ENCODE measurements at regions not wholly inside any gene's neighbourhood (a gene's known extent, or its start where the extent isn't known, plus 50 kb on each side); places are given as distances from the start of the nearest gene placed in this dataset.

DNA sequence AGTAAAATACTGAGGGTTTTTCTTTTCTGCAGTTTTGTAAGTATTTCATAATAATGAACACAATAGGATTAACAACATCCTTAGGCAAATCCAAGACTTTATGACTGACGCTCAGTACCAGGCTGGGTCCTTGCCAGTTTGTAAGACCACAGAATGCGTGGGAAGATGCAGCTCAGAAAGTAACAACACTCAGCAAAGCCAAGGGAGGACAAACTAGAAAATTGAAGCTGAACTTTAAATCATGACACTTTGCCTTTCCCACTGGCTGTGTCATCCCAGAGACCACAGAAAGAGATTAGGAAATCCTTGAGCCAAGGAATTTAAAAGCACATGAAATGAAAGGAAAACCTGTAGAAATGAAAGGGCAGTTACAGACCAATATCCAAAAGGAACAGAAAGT lies 426.3 kb upstream of the CHRM3 start:
- Histone ChIP-seq H3K27ac (ENCODE audit: low read length) (no peak overlapping the region), H3K27me3 (ENCODE audit: insufficient read depth, low read length, poor library complexity) (no peaks in the 10 kb centered on the region), H3K36me3 (ENCODE audit: insufficient read depth, low read length) (no peaks in the 10 kb centered on the region), H3K9me3 (ENCODE audit: insufficient read depth, low read length, severe bottlenecking) (no peaks in the 10 kb centered on the region), H3K4me3 (ENCODE audit: low read depth in 1 of 2, low read length in 2 of 2) (no peak overlapping the region), H4K20me1 (ENCODE audit: insufficient read depth, low read length) (no peaks in the 10 kb centered on the region), H3K9ac (ENCODE audit: low read depth, low read length) (no peak overlapping the region), H3K79me2 (ENCODE audit: insufficient read depth, low read length) (no peaks in the 10 kb centered on the region), H2AFZ (ENCODE audit: low read depth, low read length) (no peak overlapping the region), H3K4me1 (ENCODE audit: insufficient read depth, low read length) (no peaks in the 10 kb centered on the region), H3K4me2 (ENCODE audit: insufficient read depth, low read length) (no peak overlapping the region)
- DNase-seq (no peak), ATAC-seq (ENCODE audit: insufficient read depth, low read depth) (no peak)
- no peak for TF ChIP-seq EZH2 (IDR thresholded peaks at IDR 0.05; ENCODE audit: borderline replicate concordance, low read depth, low read length, severe bottlenecking)
- TF ChIP-seq, protein P1, sequence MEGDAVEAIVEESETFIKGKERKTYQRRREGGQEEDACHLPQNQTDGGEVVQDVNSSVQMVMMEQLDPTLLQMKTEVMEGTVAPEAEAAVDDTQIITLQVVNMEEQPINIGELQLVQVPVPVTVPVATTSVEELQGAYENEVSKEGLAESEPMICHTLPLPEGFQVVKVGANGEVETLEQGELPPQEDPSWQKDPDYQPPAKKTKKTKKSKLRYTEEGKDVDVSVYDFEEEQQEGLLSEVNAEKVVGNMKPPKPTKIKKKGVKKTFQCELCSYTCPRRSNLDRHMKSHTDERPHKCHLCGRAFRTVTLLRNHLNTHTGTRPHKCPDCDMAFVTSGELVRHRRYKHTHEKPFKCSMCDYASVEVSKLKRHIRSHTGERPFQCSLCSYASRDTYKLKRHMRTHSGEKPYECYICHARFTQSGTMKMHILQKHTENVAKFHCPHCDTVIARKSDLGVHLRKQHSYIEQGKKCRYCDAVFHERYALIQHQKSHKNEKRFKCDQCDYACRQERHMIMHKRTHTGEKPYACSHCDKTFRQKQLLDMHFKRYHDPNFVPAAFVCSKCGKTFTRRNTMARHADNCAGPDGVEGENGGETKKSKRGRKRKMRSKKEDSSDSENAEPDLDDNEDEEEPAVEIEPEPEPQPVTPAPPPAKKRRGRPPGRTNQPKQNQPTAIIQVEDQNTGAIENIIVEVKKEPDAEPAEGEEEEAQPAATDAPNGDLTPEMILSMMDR (IDR thresholded peaks at IDR 0.05; ENCODE audit: borderline replicate concordance, extremely low read depth, low read length, poor library complexity, severe bottlenecking), result no peak

DNA sequence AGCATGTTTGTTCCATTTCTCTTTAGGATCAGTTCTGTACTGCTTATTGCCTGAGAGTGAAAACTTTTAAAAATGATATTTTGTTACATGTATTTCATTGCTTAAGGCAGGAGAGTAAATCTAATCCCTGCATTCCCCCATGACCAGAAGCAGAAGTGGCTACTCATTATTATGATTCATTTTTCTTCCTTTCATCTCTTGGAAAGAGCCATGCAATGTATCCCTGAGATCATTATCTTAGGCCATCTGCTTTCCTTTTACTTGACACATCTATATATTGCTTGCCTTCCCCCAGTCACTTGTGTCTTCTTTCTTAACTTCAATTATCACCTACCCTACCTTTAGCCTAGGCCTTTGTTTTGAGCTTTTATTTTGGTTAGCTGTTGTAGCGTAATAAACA lies 430.4 kb upstream of the CHRM3 start:
- no peak overlapping the region for H3K4me2 ChIP-seq (ENCODE audit: insufficient read depth, low read length)
- TF ChIP-seq, protein P1 (IDR thresholded peaks at IDR 0.05; ENCODE audit: borderline replicate concordance, extremely low read depth, low read length, poor library complexity, severe bottlenecking), result no peak
- TF ChIP-seq EZH2 (IDR thresholded peaks at IDR 0.05; ENCODE audit: borderline replicate concordance, low read depth, low read length, severe bottlenecking), result no peak
- H3K79me2 ChIP-seq (ENCODE audit: insufficient read depth, low read length), result no peaks in the 10 kb centered on the region
- no peak overlapping the region for H3K4me3 ChIP-seq (ENCODE audit: low read depth in 1 of 2, low read length in 2 of 2)
- no peak overlapping the region for H3K9ac ChIP-seq (ENCODE audit: low read depth, low read length)
- no peaks in the 10 kb centered on the region for H3K36me3 ChIP-seq (ENCODE audit: insufficient read depth, low read length)
- H3K9me3 ChIP-seq (ENCODE audit: insufficient read depth, low read length, severe bottlenecking), result no peaks in the 10 kb centered on the region
- DNase-seq (no peak), ATAC-seq (ENCODE audit: insufficient read depth, low read depth) (no peak)
- H4K20me1 ChIP-seq (ENCODE audit: insufficient read depth, low read length), result no peaks in the 10 kb centered on the region
- no peak overlapping the region for H3K27ac ChIP-seq (ENCODE audit: low read length)
- H3K27me3 ChIP-seq (ENCODE audit: insufficient read depth, low read length, poor library complexity), result no peaks in the 10 kb centered on the region
- no peak overlapping the region for H2AFZ ChIP-seq (ENCODE audit: low read depth, low read length)
- H3K4me1 ChIP-seq (ENCODE audit: insufficient read depth, low read length), result no peaks in the 10 kb centered on the region

DNA sequence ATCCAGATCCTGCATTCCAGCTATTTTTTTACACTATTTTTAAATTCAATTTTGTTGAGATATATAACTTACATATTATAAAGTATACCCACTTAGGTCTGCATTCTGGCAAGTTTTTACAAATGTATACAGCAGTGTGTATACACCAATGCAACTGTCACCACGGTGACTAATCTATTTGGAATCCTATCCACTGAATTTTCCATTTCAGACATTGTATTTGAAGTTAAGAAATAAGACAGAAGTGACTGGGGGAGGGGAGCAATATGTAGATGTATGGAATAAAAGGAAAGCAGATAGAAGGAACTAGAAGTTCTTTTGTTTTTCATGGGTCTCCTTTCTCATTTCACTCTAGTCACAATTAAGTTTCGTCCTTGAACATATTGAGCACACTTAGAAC lies 431.5 kb upstream of the CHRM3 start:
- no peaks in the 10 kb centered on the region for H4K20me1 ChIP-seq (ENCODE audit: insufficient read depth, low read length)
- H3K9ac ChIP-seq (ENCODE audit: low read depth, low read length), result no peak overlapping the region
- H3K4me2 ChIP-seq (ENCODE audit: insufficient read depth, low read length), result no peak overlapping the region
- H3K27me3 ChIP-seq (ENCODE audit: insufficient read depth, low read length, poor library complexity), result no peaks in the 10 kb centered on the region
- no peaks in the 10 kb centered on the region for H3K36me3 ChIP-seq (ENCODE audit: insufficient read depth, low read length)
- no peaks in the 10 kb centered on the region for H3K79me2 ChIP-seq (ENCODE audit: insufficient read depth, low read length)
- no peak overlapping the region for H2AFZ ChIP-seq (ENCODE audit: low read depth, low read length)
- no peaks in the 10 kb centered on the region for H3K9me3 ChIP-seq (ENCODE audit: insufficient read depth, low read length, severe bottlenecking)
- H3K4me3 ChIP-seq (ENCODE audit: low read depth in 1 of 2, low read length in 2 of 2), result no peak overlapping the region
- DNase-seq (no peak), ATAC-seq (ENCODE audit: insufficient read depth, low read depth) (no peak)
- TF ChIP-seq, protein P1 (IDR thresholded peaks at IDR 0.05; ENCODE audit: borderline replicate concordance, extremely low read depth, low read length, poor library complexity, severe bottlenecking), result no peak
- TF ChIP-seq EZH2 (IDR thresholded peaks at IDR 0.05; ENCODE audit: borderline replicate concordance, low read depth, low read length, severe bottlenecking), result no peak
- no peak overlapping the region for H3K27ac ChIP-seq (ENCODE audit: low read length)
- no peaks in the 10 kb centered on the region for H3K4me1 ChIP-seq (ENCODE audit: insufficient read depth, low read length)

DNA sequence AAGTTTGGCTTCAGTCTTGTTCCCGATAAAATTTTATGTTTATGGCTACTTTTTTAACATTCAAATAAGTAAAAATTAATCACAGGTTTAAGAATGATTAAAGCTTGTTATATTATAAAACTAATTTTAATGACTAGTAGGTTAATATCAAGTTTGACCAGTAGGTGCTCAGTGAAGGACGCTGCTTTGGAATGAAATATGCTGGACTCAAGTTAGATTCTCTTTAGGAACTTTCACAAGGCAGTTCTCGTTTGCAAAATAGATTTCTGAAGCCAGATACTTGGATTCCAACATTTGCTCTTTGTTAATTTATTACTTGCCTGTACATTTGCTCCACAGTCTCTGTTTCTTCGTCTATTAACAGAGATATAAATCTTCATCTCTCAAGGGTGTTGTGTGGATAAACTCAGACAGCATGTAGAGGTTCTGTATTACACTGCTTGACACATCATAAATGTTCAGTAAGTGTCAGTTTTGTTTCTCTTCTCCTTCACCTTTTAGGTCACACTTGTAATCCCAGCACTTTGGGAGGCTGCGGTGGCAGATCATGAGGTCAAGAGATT lies 432.8 kb upstream of the CHRM3 start:
- Histone ChIP-seq H3K27me3 (ENCODE audit: insufficient read depth, low read length, poor library complexity) (no peaks in the 10 kb centered on the region), H3K4me2 (ENCODE audit: insufficient read depth, low read length) (no peak overlapping the region), H3K4me1 (ENCODE audit: insufficient read depth, low read length) (no peaks in the 10 kb centered on the region), H3K9ac (ENCODE audit: low read depth, low read length) (no peak overlapping the region), H3K79me2 (ENCODE audit: insufficient read depth, low read length) (no peaks in the 10 kb centered on the region), H3K27ac (ENCODE audit: low read length) (no peak overlapping the region), H4K20me1 (ENCODE audit: insufficient read depth, low read length) (no peaks in the 10 kb centered on the region), H2AFZ (ENCODE audit: low read depth, low read length) (no peak overlapping the region), H3K36me3 (ENCODE audit: insufficient read depth, low read length) (no peaks in the 10 kb centered on the region), H3K4me3 (ENCODE audit: low read depth in 1 of 2, low read length in 2 of 2) (no peak overlapping the region), H3K9me3 (ENCODE audit: insufficient read depth, low read length, severe bottlenecking) (no peaks in the 10 kb centered on the region)
- ATAC-seq (ENCODE audit: insufficient read depth, low read depth) (no peak), DNase-seq (no peak)
- TF ChIP-seq, protein P1 (IDR thresholded peaks at IDR 0.05; ENCODE audit: borderline replicate concordance, extremely low read depth, low read length, poor library complexity, severe bottlenecking), result no peak
- no peak for TF ChIP-seq EZH2 (IDR thresholded peaks at IDR 0.05; ENCODE audit: borderline replicate concordance, low read depth, low read length, severe bottlenecking)

Data from DND-41 (cell line).